ENCODE measurements at regions not wholly inside any gene's neighbourhood (a gene's known extent, or its start where the extent isn't known, plus 50 kb on each side); places are given as distances from the start of the nearest gene placed in this dataset.
"Not testable (repeated sequence)": the region's sequence is repeated elsewhere in the genome, so short reads cannot be mapped to it uniquely, and the experiment has no call there.

- DNase-seq (ENCODE audit: low spot score): peak; percentile 78
Measured at GRCh38 chr3:177358091-177358976, 161.1 kb upstream of the TBL1XR1 start.

GRCh38 chr3:177358977-177359592 lies 161.8 kb upstream of the TBL1XR1 start:
- peak; percentile 86 for DNase-seq (ENCODE audit: low spot score)

GRCh38 chr3:177359593-177360357 lies 162.5 kb upstream of the TBL1XR1 start:
- DNase-seq (ENCODE audit: low spot score): peak; percentile 99

- peak; percentile 17 for DNase-seq (ENCODE audit: low spot score)
Measured at GRCh38 chr3:177361081-177361938, 164.0 kb upstream of the TBL1XR1 start.

GRCh38 chr3:177362626-177363025 lies 165.3 kb upstream of the TBL1XR1 start:
- DNase-seq (ENCODE audit: low spot score): no peak

- no peak for DNase-seq (ENCODE audit: low spot score)
Measured at GRCh38 chr3:177364236-177364635, 167.0 kb upstream of the TBL1XR1 start.

- not testable (repeated sequence) for DNase-seq (ENCODE audit: low spot score)
Measured at GRCh38 chr3:177365294-177365693, 168.0 kb upstream of the TBL1XR1 start.

GRCh38 chr3:177367788-177368187 lies 170.5 kb upstream of the TBL1XR1 start:
- DNase-seq (ENCODE audit: low spot score): no peak

GRCh38 chr3:177370246-177370822 lies 173.1 kb upstream of the TBL1XR1 start:
- DNase-seq (ENCODE audit: low spot score): no peak

GRCh38 chr3:177371146-177371545 lies 173.9 kb upstream of the TBL1XR1 start:
- no peak for DNase-seq (ENCODE audit: low spot score)

- DNase-seq (ENCODE audit: low spot score): no peak
Measured at GRCh38 chr3:177371888-177372287, 174.6 kb upstream of the TBL1XR1 start.

GRCh38 chr3:177374323-177374722 lies 177.0 kb upstream of the TBL1XR1 start:
- DNase-seq (ENCODE audit: low spot score): no peak

GRCh38 chr3:177375316-177375715 lies 178.0 kb upstream of the TBL1XR1 start:
- DNase-seq (ENCODE audit: low spot score): no peak

- DNase-seq (ENCODE audit: low spot score): no peak
Measured at GRCh38 chr3:177377166-177377565, 179.9 kb upstream of the TBL1XR1 start.

GRCh38 chr3:177378168-177378567 lies 180.9 kb upstream of the TBL1XR1 start:
- DNase-seq (ENCODE audit: low spot score): no peak

GRCh38 chr3:177379045-177379444 lies 181.8 kb upstream of the TBL1XR1 start:
- DNase-seq (ENCODE audit: low spot score): no peak

GRCh38 chr3:177381070-177381469 lies 183.8 kb upstream of the TBL1XR1 start:
- no peak for DNase-seq (ENCODE audit: low spot score)

- DNase-seq (ENCODE audit: low spot score): no peak
Measured at GRCh38 chr3:177382944-177383343, 185.7 kb upstream of the TBL1XR1 start.

- DNase-seq (ENCODE audit: low spot score): no peak
Measured at GRCh38 chr3:177385186-177385585, 187.9 kb upstream of the TBL1XR1 start.

- DNase-seq (ENCODE audit: low spot score): no peak
Measured at GRCh38 chr3:177385831-177386301, 188.6 kb upstream of the TBL1XR1 start.

- no peak for DNase-seq (ENCODE audit: low spot score)
Measured at GRCh38 chr3:177388209-177388608, 190.9 kb upstream of the TBL1XR1 start.

All from cerebellar cortex (tissue), 1 donor.